ENCODE measurements at regions not wholly inside any gene's neighbourhood (a gene's known extent, or its start where the extent isn't known, plus 50 kb on each side); places are given as distances from the start of the nearest gene placed in this dataset.

DNA sequence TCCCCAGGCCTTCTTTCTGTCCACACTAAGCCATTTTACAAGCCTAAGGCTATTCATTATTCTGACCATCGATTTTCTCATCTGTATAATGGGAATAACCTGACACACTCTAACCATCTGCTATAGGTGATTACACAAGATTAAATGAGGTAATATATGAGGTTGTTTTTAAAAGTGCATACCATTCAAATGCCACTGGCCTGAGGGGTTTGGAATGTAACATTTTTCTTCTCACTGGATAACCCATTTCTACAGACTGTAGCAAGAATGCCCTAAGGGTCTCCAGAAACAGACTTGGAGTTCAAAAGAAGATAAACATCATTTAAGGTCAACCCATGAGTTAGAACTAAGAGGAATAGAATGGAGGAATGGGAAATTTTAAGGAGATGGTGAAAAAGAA lies 111.7 kb upstream of the SETBP1 start:
- TF ChIP-seq, protein P1, sequence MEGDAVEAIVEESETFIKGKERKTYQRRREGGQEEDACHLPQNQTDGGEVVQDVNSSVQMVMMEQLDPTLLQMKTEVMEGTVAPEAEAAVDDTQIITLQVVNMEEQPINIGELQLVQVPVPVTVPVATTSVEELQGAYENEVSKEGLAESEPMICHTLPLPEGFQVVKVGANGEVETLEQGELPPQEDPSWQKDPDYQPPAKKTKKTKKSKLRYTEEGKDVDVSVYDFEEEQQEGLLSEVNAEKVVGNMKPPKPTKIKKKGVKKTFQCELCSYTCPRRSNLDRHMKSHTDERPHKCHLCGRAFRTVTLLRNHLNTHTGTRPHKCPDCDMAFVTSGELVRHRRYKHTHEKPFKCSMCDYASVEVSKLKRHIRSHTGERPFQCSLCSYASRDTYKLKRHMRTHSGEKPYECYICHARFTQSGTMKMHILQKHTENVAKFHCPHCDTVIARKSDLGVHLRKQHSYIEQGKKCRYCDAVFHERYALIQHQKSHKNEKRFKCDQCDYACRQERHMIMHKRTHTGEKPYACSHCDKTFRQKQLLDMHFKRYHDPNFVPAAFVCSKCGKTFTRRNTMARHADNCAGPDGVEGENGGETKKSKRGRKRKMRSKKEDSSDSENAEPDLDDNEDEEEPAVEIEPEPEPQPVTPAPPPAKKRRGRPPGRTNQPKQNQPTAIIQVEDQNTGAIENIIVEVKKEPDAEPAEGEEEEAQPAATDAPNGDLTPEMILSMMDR (IDR thresholded peaks at IDR 0.05), result no peak
- TF ChIP-seq EZH2phosphoT487 (IDR thresholded peaks at IDR 0.05), result no peak
- no peak for TF ChIP-seq EZH2 (IDR thresholded peaks at IDR 0.05)

Measured in neural progenitor cell (in vitro differentiated cells).